ENCODE measurements at regions not wholly inside any gene's neighbourhood (a gene's known extent, or its start where the extent isn't known, plus 50 kb on each side); places are given as distances from the start of the nearest gene placed in this dataset.

DNA sequence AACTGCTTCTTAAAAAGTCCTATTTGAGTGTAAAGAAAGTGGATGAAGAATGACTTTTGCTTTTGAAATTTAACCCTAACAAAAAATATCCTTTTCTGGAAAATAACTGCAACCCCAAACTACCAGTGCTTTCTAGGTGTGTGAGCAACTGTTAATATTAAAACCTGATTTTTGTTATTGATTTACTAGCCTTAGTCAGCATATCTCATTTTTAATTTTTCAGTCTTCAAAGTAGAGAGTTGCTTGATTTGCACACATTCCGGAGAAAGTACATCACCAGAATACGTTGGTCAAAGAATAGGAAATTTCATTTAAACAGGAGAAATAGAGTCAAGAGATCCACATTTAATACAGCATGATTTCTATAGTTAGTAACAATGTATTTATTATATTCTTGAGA is 141.8 kb upstream of the ADAMTS5 start:
- TF ChIP-seq, protein P1, sequence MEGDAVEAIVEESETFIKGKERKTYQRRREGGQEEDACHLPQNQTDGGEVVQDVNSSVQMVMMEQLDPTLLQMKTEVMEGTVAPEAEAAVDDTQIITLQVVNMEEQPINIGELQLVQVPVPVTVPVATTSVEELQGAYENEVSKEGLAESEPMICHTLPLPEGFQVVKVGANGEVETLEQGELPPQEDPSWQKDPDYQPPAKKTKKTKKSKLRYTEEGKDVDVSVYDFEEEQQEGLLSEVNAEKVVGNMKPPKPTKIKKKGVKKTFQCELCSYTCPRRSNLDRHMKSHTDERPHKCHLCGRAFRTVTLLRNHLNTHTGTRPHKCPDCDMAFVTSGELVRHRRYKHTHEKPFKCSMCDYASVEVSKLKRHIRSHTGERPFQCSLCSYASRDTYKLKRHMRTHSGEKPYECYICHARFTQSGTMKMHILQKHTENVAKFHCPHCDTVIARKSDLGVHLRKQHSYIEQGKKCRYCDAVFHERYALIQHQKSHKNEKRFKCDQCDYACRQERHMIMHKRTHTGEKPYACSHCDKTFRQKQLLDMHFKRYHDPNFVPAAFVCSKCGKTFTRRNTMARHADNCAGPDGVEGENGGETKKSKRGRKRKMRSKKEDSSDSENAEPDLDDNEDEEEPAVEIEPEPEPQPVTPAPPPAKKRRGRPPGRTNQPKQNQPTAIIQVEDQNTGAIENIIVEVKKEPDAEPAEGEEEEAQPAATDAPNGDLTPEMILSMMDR (conservative IDR thresholded peaks at IDR 0.05; ENCODE audit: low read depth, low read length) = no peak
- no peak for TF ChIP-seq EZH2 (IDR thresholded peaks at IDR 0.05; ENCODE audit: borderline replicate concordance, low read depth, low read length, poor library complexity, severe bottlenecking)

Measured in A673 (cell line).